Osteoblast (primary cell): ENCODE measurements at regions not wholly inside any gene's neighbourhood (a gene's known extent, or its start where the extent isn't known, plus 50 kb on each side); places are given as distances from the start of the nearest gene placed in this dataset.

Experiments
- DNase-seq: peaks from one replicate; pipeline ENCODE4 v3.0.0; 2011; ENCODE audit warnings: low spot score, mixed read lengths; ENCODE audit not compliant: insufficient read length; ENCODE audit errors: missing footprints
- H2AFZ ChIP-seq: 2 replicates; pipeline ENCODE4 v1.6.0; 2011; ENCODE audit warnings: mild to moderate bottlenecking, low read length
- H3K27ac ChIP-seq: 2 replicates; pipeline ENCODE4 v1.5.1; 2011; ENCODE audit warnings: mild to moderate bottlenecking, low read depth, low read length, moderate library complexity
- H3K27me3 ChIP-seq: 2 replicates; pipeline ENCODE4 v1.6.0; 2012; ENCODE audit warnings: mild to moderate bottlenecking, control low read depth, inconsistent platforms, low read length, moderate library complexity; ENCODE audit not compliant: insufficient read depth
- H3K36me3 ChIP-seq: 2 replicates; pipeline ENCODE4 v1.5.1; 2011; ENCODE audit warnings: mild to moderate bottlenecking, low read length, control low read depth, moderate library complexity; ENCODE audit not compliant: insufficient read depth
- H3K4me1 ChIP-seq: 2 replicates; pipeline ENCODE4 v1.5.1; 2011; ENCODE audit warnings: mild to moderate bottlenecking, low read length, control low read depth, moderate library complexity; ENCODE audit not compliant: insufficient read depth
- H3K4me2 ChIP-seq: 2 replicates; pipeline ENCODE4 v1.6.0; 2011; ENCODE audit warnings: mild to moderate bottlenecking, low read length; ENCODE audit not compliant: insufficient read depth
- H3K4me3 ChIP-seq: fragments of 200-600 bp; sonication (generic); 3 replicates; pipeline ENCODE4 v1.5.1; 2012; ENCODE audit warnings: mild to moderate bottlenecking, low read length, inconsistent platforms; ENCODE audit not compliant: insufficient read depth
- H3K79me2 ChIP-seq: 2 replicates; pipeline ENCODE4 v1.6.0; 2012; ENCODE audit warnings: mild to moderate bottlenecking, low read length, control low read depth, inconsistent platforms; ENCODE audit not compliant: insufficient read depth
- H3K9me3 ChIP-seq: 2 replicates; pipeline ENCODE4 v1.5.1; 2011; ENCODE audit warnings: low read depth, low read length, control low read depth
- H4K20me1 ChIP-seq: 2 replicates; pipeline ENCODE4 v1.6.0; 2012; ENCODE audit warnings: mild to moderate bottlenecking, low read length, control low read depth; ENCODE audit not compliant: insufficient read depth
- TF ChIP-seq, protein P1 (sequence below): IDR thresholded peaks from 2 replicates; pipeline ENCODE4 v1.5.1; 2011; ENCODE audit warnings: mild to moderate bottlenecking, low read depth, low read length, moderate library complexity; ENCODE audit errors: extremely low read depth

DNA sequence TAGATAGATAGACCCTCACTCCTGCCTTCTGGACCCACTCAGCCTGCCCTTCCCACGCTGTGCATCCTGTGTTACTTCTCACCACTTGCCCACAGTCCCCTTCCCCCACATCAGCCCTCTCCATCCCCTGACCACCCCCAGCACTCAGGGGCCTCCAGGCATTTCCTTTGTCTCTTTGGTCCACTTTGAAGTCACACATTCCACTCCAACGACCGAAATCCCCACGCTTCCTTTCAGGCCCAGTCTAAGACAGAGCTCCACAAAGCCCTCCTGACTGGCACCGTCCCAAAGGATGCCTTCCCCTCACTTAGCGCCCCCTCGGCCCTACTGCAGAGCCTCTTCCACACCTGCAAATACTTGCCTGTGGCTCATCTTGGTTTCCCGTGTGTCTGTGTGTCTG lies 83.8 kb downstream of the FOXF2 start:
- no peak for DNase-seq
- Histone ChIP-seq H3K27ac (no peak overlapping the region), H3K4me3 (no peak overlapping the region), H2AFZ (no peak overlapping the region), H3K79me2 (no peaks in the 10 kb centered on the region), H4K20me1 (no peaks in the 10 kb centered on the region), H3K4me2 (no peak overlapping the region), H3K27me3 (no peaks in the 10 kb centered on the region), H3K36me3 (no peaks in the 10 kb centered on the region), H3K9me3 (no peaks in the 10 kb centered on the region), H3K4me1 (peaks cover 12% of the 10 kb centered on the region)
- TF ChIP-seq, protein P1, sequence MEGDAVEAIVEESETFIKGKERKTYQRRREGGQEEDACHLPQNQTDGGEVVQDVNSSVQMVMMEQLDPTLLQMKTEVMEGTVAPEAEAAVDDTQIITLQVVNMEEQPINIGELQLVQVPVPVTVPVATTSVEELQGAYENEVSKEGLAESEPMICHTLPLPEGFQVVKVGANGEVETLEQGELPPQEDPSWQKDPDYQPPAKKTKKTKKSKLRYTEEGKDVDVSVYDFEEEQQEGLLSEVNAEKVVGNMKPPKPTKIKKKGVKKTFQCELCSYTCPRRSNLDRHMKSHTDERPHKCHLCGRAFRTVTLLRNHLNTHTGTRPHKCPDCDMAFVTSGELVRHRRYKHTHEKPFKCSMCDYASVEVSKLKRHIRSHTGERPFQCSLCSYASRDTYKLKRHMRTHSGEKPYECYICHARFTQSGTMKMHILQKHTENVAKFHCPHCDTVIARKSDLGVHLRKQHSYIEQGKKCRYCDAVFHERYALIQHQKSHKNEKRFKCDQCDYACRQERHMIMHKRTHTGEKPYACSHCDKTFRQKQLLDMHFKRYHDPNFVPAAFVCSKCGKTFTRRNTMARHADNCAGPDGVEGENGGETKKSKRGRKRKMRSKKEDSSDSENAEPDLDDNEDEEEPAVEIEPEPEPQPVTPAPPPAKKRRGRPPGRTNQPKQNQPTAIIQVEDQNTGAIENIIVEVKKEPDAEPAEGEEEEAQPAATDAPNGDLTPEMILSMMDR = no peak

DNA sequence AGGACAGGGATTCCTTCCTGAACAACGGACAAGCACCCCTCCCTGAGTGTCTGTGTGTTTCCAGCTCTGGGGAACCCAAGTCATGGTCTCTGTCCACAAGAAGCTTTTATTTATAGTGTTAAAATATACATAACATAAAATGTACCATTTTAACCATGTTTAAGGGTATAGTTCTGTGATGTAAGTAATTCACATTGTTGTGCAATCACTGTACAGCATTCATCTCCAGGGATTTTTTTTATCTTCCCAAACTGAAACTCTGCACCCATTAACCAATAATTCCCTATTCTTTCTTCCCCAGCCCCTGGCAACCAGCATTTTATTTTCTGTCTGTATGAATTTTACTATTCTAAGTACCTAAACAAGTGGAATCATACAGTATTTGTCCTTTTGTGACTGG lies 84.2 kb downstream of the FOXF2 start:
- Histone ChIP-seq H3K4me1 (peaks cover 17% of the 10 kb centered on the region), H3K36me3 (no peaks in the 10 kb centered on the region), H4K20me1 (no peaks in the 10 kb centered on the region), H3K27ac (no peak overlapping the region), H2AFZ (no peak overlapping the region), H3K27me3 (no peaks in the 10 kb centered on the region), H3K79me2 (no peaks in the 10 kb centered on the region), H3K4me3 (no peak overlapping the region), H3K9me3 (no peaks in the 10 kb centered on the region), H3K4me2 (no peak overlapping the region)
- TF ChIP-seq, protein P1 = no peak
- no peak for DNase-seq

DNA sequence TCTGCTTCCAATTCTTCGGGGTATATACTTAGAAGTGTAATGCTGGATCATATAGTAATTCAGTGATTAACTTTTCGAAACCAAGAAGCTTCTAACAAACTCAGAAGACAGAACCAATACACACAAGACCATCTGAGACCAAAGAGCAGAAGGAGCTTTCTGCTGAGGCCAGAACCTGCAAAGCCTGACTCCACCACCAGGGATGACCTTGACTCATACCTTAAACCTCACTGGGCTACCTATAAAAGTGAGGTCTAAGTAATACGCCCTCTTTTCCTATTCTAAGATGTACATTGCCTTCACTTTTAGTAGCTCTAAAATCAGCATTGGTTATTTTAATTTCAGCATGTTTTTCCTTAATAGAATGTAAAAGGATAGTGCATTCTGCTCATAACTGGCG lies 84.8 kb downstream of the FOXF2 start:
- Histone ChIP-seq H3K27me3 (no peaks in the 10 kb centered on the region), H3K4me1 (peaks cover 22% of the 10 kb centered on the region)

GRCh38 chr6:1475174-1475573 lies 85.8 kb downstream of the FOXF2 start:
- Histone ChIP-seq H3K36me3 (no peaks in the 10 kb centered on the region), H2AFZ (no peak overlapping the region), H3K27ac (no peak overlapping the region), H3K4me2 (no peak overlapping the region), H4K20me1 (no peaks in the 10 kb centered on the region), H3K9me3 (no peaks in the 10 kb centered on the region), H3K4me1 (peaks cover 31% of the 10 kb centered on the region), H3K27me3 (no peaks in the 10 kb centered on the region), H3K4me3 (no peak overlapping the region), H3K79me2 (no peaks in the 10 kb centered on the region)
- TF ChIP-seq, protein P1 = no peak
- DNase-seq = no peak

More for the DNA sequence above, 84.8 kb downstream of the FOXF2 start:
- no peak overlapping the region for H2AFZ ChIP-seq
- no peak overlapping the region for H3K4me3 ChIP-seq
- TF ChIP-seq, protein P1 = peak; percentile 14
- H3K9me3 ChIP-seq = no peaks in the 10 kb centered on the region
- H4K20me1 ChIP-seq = no peaks in the 10 kb centered on the region
- no peaks in the 10 kb centered on the region for H3K36me3 ChIP-seq
- H3K4me2 ChIP-seq = no peak overlapping the region
- no peak for DNase-seq
- H3K27ac ChIP-seq = no peak overlapping the region
- H3K79me2 ChIP-seq = no peaks in the 10 kb centered on the region
